ENCODE measurements at regions not wholly inside any gene's neighbourhood (a gene's known extent, or its start where the extent isn't known, plus 50 kb on each side); places are given as distances from the start of the nearest gene placed in this dataset.

- TF ChIP-seq CTCF (conservative IDR thresholded peaks at IDR 0.05; ENCODE audit: low read length) (no peak), EZH2phosphoT487 (IDR thresholded peaks at IDR 0.05; ENCODE audit: borderline replicate concordance, low read depth, low read length) (no peak)
Observed at GRCh38 chr13:104442536-104442935, 1376.3 kb upstream of the SLC10A2 start.

All from OCI-LY7 (cell line).